Uterus (tissue), 3 donors: ENCODE measurements at regions not wholly inside any gene's neighbourhood (a gene's known extent, or its start where the extent isn't known, plus 50 kb on each side); places are given as distances from the start of the nearest gene placed in this dataset.

Experiments used
- DNase-seq, 2 donors: peaks; one replicate each; pipeline ENCODE4 v3.0.0-alpha.2; 2019 to 2020
- H3K27ac ChIP-seq, 2 donors: fragments of 200-600 bp; sonication (generic); 1 replicate in 1 of 2; 2 replicates in 1 of 2; pipeline ENCODE4 v1.5.1; 2016 to 2018
- H3K27me3 ChIP-seq, 2 donors: fragments of 200-600 bp; sonication (generic); one replicate each; pipeline ENCODE4 v1.5.1; 2018 to 2019; ENCODE audit warnings: control low read depth in 1 of 2
- H3K36me3 ChIP-seq, 2 donors: fragments of 200-600 bp; sonication (generic); one replicate each; pipeline ENCODE4 v1.5.1; 2019; ENCODE audit warnings: control low read depth in 1 of 2
- H3K4me1 ChIP-seq, 2 donors: fragments of 200-600 bp; sonication (generic); one replicate each; pipeline ENCODE4 v1.5.1; 2018 to 2019; ENCODE audit warnings: control low read depth in 1 of 2
- H3K4me3 ChIP-seq, 2 donors: fragments of 200-600 bp; sonication (generic); 1 replicate in 1 of 2; 2 replicates in 1 of 2; pipeline ENCODE4 v1.5.1; 2018 to 2019; ENCODE audit warnings: mild to moderate bottlenecking in 1 of 2
- H3K9me3 ChIP-seq, 2 donors: fragments of 200-600 bp; sonication (generic); one replicate each; pipeline ENCODE4 v1.5.1; 2019; ENCODE audit warnings: control low read depth in 1 of 2
- POLR2A ChIP-seq, 2 donors: fragments of 450-650 bp; IDR thresholded peaks; one replicate each; pipeline ENCODE4 v1.6.1; 2016; ENCODE audit warnings: antibody characterized with exemption in 2 of 2, mild to moderate bottlenecking in 1 of 2, moderate library complexity in 1 of 2
- intact Hi-C: fragments of 100-400 bp; cut with DNase I; formaldehyde crosslinking; loops from one replicate; pipeline ENCODE4 v1.15.1; 2023; ENCODE audit warnings: low total_unique reads
- TF ChIP-seq, protein P1 (sequence below), 4 experiments: fragments of 200-600 bp in 2 of 4; fragments of 450-650 bp in 2 of 4; sonication (generic) in 2 of 4; IDR thresholded peaks; one replicate each; pipeline ENCODE4 v1.5.1; 2016 to 2019; ENCODE audit warnings: antibody characterized with exemption in 4 of 4, mild to moderate bottlenecking in 2 of 4, moderate library complexity in 1 of 4
- donor health status: DM: yes; HTN: yes; CAD: no.

DNA sequence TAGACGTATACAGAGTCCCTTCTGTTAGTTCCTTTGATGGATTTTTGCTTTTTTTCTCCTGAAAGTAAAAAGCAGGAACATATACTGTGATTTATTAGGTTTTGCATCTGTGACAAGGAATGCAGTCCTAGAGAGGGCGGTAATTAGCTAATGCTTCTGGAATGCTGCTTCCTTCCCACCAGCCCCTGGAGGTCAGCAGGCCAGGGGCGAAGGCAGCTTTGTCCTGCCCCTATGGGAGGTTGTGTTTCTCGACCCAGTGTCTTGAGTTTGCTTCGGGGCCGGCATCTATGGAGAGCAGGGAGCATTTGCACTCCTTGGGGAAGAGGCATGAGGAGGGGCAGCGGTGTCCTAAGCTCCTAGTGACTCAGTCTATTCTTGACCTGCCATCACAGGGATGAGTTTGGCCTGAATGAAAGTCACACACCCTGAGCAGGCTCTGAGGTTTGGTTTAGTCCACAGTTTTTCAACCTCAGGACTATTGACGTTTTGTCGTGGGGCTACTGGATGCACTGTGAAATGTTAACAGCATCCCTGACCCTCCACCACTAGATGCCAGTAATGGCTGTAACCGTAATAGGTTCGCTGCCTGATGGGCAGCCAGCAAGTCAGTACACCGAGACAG, 85.0 kb upstream of the KCNJ15 start:
- no peaks in the 10 kb centered on the region for H3K27me3 ChIP-seq
- H3K27ac ChIP-seq = no peak overlapping the region
- no peak for DNase-seq
- intact Hi-C loops = no loop called here
- no peaks in the 10 kb centered on the region for H3K9me3 ChIP-seq
- no peaks in the 10 kb centered on the region for H3K36me3 ChIP-seq
- TF ChIP-seq, protein P1, sequence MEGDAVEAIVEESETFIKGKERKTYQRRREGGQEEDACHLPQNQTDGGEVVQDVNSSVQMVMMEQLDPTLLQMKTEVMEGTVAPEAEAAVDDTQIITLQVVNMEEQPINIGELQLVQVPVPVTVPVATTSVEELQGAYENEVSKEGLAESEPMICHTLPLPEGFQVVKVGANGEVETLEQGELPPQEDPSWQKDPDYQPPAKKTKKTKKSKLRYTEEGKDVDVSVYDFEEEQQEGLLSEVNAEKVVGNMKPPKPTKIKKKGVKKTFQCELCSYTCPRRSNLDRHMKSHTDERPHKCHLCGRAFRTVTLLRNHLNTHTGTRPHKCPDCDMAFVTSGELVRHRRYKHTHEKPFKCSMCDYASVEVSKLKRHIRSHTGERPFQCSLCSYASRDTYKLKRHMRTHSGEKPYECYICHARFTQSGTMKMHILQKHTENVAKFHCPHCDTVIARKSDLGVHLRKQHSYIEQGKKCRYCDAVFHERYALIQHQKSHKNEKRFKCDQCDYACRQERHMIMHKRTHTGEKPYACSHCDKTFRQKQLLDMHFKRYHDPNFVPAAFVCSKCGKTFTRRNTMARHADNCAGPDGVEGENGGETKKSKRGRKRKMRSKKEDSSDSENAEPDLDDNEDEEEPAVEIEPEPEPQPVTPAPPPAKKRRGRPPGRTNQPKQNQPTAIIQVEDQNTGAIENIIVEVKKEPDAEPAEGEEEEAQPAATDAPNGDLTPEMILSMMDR (IDR thresholded peaks at IDR 0.05) = no peak
- TF ChIP-seq POLR2A (IDR thresholded peaks at IDR 0.05) = no peak
- H3K4me1 ChIP-seq = no peaks in the 10 kb centered on the region
- no peak overlapping the region for H3K4me3 ChIP-seq

DNA sequence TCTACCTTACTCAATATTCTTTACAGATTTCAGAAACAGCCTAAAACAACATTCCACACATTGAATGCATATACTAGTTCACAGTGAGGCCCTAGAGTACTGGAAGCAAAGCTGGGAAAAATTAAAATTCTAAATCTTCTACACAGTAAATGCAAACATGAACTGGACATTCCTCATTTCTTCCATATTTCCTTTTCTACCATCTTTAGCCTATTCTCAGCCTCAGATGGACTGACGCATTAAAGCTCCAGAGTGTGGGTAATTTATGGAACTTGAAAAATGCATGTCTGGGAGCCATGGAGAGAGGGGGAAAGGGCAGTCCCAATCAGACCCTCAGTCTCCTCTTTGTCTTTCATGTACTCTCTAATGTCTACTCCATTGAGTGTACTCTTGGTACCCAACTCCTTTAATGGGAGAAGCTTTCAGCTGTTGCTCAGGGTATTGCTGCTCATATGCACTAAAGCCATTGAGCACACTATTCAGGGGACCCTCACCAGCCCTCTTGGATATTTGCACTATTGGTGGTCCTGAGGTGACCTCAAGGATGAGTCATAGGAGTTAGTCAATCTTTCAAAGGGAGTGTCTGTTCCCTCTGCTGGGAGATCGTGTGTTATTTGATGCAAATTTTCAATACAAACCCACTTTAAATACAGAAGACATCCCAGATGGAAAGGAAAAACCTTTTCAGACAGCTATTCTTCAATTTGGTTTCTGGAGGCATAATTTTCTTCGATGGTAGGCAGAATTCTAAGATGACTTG, 83.3 kb upstream of the KCNJ15 start:
- no peak overlapping the region for H3K27ac ChIP-seq
- H3K4me1 ChIP-seq = no peaks in the 10 kb centered on the region
- TF ChIP-seq POLR2A (IDR thresholded peaks at IDR 0.05) = no peak
- TF ChIP-seq, protein P1 (IDR thresholded peaks at IDR 0.05) = no peak
- DNase-seq = no peak
- intact Hi-C loops = no loop called here
- H3K9me3 ChIP-seq = no peaks in the 10 kb centered on the region
- H3K36me3 ChIP-seq = no peaks in the 10 kb centered on the region
- H3K4me3 ChIP-seq = no peak overlapping the region
- no peaks in the 10 kb centered on the region for H3K27me3 ChIP-seq

DNA sequence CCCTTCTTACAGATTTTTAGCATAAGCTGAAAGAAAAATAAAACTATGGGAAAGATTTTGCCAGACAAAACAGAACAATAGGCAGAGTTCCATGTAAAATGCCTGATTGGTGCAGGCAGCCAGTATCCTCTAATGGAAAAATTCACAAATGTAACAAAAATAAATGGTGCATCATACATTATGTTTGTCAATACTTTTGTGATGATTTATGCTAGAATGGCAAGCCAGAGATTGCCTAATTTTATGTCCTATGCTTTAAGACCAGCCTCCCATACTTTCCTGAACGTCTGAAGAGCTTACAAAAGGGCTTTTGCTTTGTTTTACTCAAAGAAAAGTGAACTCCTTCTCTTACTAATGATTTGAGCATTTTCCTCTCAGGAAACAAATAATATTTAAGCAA, 81.5 kb upstream of the KCNJ15 start:
- H3K27ac ChIP-seq = no peak overlapping the region
- intact Hi-C loops = no loop called here
- TF ChIP-seq POLR2A (IDR thresholded peaks at IDR 0.05) = no peak
- no peak for DNase-seq
- no peak overlapping the region for H3K4me3 ChIP-seq
- H3K4me1 ChIP-seq = no peaks in the 10 kb centered on the region
- no peaks in the 10 kb centered on the region for H3K9me3 ChIP-seq
- H3K27me3 ChIP-seq = no peaks in the 10 kb centered on the region
- no peaks in the 10 kb centered on the region for H3K36me3 ChIP-seq

DNA sequence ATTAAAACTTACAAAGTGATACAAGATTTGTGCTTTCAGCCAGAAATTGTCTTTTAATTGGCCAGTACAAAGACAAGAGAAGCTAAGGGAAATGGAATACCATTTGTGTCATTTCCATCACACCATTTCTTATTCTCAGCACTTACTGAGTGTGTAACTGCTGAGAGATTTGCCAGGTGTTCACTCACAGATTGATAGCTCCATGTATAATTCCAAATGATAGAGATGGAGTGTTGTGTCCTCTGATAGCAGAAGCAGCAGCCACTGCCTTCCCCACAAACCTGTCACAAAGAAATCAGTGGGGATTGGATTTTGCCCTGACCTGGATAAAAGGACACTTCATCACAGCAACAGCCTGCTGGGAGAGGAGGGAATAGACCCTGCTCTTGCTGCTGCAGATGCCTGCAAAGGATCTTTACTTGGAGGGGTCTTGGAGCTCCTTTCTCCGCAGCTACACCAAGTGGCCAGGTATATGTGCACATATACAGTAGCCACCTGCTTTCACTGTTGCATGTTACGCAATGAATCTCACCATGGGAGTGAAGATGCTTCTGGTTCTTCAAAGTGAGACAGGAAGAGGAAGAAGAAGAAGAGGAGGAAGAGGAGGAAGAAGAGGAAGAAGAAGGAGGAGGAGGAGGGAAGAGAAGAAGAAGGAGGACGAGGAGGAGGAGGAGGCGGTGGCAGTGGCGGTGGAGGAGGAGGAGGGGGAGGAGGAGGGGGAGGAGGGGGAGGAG, 78.7 kb upstream of the KCNJ15 start:
- H3K27ac ChIP-seq = no peak overlapping the region
- DNase-seq = no peak
- TF ChIP-seq, protein P1 (IDR thresholded peaks at IDR 0.05) = no peak
- TF ChIP-seq POLR2A (IDR thresholded peaks at IDR 0.05) = no peak
- H3K4me1 ChIP-seq = no peaks in the 10 kb centered on the region
- intact Hi-C loops = no loop called here
- no peaks in the 10 kb centered on the region for H3K27me3 ChIP-seq
- H3K36me3 ChIP-seq = no peaks in the 10 kb centered on the region
- no peaks in the 10 kb centered on the region for H3K9me3 ChIP-seq
- H3K4me3 ChIP-seq = no peak overlapping the region

DNA sequence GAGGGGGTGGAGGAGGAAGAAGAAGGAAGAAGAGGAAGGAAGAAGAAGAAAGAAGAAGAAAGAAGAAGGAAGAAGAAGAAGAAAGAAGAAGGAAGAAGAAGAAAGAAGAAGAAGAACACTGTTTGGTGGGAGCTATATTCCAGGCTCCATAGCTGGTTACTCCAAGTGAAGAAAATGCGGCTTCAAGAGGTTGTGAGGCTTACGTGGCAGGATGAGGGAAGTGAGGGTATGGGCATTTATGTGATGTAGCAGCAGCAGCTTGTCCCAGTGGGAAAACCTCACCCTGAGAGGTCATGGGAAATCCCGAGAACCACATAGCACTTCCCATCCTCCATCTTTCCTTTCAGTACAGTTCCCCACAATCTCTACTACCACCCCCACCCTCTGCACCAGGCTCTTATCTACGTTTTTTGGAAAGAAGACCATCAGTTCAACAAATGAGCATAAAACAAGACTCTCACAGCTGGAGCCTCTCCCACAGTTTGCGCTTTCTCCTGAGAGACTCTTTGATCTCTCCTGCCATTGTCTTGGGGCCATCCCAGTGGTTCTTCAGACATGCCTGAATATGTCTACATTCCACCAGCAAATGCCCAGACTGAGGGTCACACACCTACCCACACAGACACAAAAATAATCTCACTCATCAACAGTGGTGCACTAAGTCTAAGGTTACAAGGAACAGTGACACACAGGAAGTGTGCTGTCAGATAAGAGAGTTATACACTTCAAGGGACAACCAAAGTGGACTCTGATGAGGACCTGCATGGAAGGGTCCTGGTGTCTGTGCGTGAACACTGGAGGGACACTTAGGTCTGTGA, 77.9 kb upstream of the KCNJ15 start:
- intact Hi-C loops = no loop called here

More for the DNA sequence above, 77.9 kb upstream of the KCNJ15 start:
- no peak for DNase-seq
- Histone ChIP-seq H3K4me3 (no peak overlapping the region), H3K4me1 (no peaks in the 10 kb centered on the region), H3K36me3 (no peaks in the 10 kb centered on the region), H3K27ac (no peak overlapping the region), H3K27me3 (no peaks in the 10 kb centered on the region), H3K9me3 (no peaks in the 10 kb centered on the region)
- TF ChIP-seq, protein P1 (IDR thresholded peaks at IDR 0.05) = no peak
- no peak for TF ChIP-seq POLR2A (IDR thresholded peaks at IDR 0.05)
